Suprapubic skin (tissue), 3 donors: ENCODE measurements at regions not wholly inside any gene's neighbourhood (a gene's known extent, or its start where the extent isn't known, plus 50 kb on each side); places are given as distances from the start of the nearest gene placed in this dataset.

ENCODE experiments used
- CTCF ChIP-seq, 2 donors: fragments of 200-600 bp in 1 of 2; fragments of 450-650 bp in 1 of 2; sonication (generic) in 1 of 2; IDR thresholded peaks; one replicate each; pipeline ENCODE4 v1.5.1; 2016 to 2019; ENCODE audit warnings: antibody characterized with exemption in 2 of 2, mild to moderate bottlenecking in 1 of 2, moderate library complexity in 1 of 2
- POLR2A ChIP-seq, 2 donors: fragments of 450-650 bp; IDR thresholded peaks; one replicate each; pipeline ENCODE4 v1.6.1; 2017; ENCODE audit warnings: antibody characterized with exemption in 2 of 2, mild to moderate bottlenecking in 2 of 2, moderate library complexity in 2 of 2

GRCh38 chr1:238999944-239000343, 386.4 kb upstream of the CHRM3 start:
- TF ChIP-seq CTCF (IDR thresholded peaks at IDR 0.05) (no peak), POLR2A (IDR thresholded peaks at IDR 0.05) (no peak)
